ENCODE measurements at regions not wholly inside any gene's neighbourhood (a gene's known extent, or its start where the extent isn't known, plus 50 kb on each side); places are given as distances from the start of the nearest gene placed in this dataset.

GRCh38 chr14:101065696-101066694 is 162.5 kb upstream of the RTL1 start:
- TF ChIP-seq CTCF (IDR thresholded peaks at IDR 0.05) (no peak), POLR2AphosphoS5 (IDR thresholded peaks at IDR 0.05; ENCODE audit: low read depth, low read length) (no peak)

Measured in Panc1 (cell line).